OCI-LY7 (cell line): ENCODE measurements at regions not wholly inside any gene's neighbourhood (a gene's known extent, or its start where the extent isn't known, plus 50 kb on each side); places are given as distances from the start of the nearest gene placed in this dataset.

Source experiments
- BruUV-seq: library from RNA; stranded (reverse); fragments of 400-500 nt; replicated peaks from 2 replicates; lab custom pipeline; 2021; lab: Mats Ljungman, UMichigan
- CTCF ChIA-PET: fragments of 300-600 bp; sonication (Branson Sonifier 250); formaldehyde crosslinking; loops from one replicate; lab custom pipeline; 2022; ENCODE audit warnings: antibody characterized with exemption; ENCODE audit not compliant: unreplicated experiment; lab: Charles Lee
- POLR2A ChIA-PET: fragments of 300-600 bp; sonication (Branson Sonifier 250); formaldehyde crosslinking; loops from one replicate; lab custom pipeline; 2022; ENCODE audit warnings: antibody characterized with exemption; lab: Charles Lee
- DNase-seq: peaks from one replicate; pipeline ENCODE4 v3.0.0-alpha.2; 2015; ENCODE audit warnings: low spot score
- H2AFZ ChIP-seq: fragments of 200-600 bp; sonication (generic), shearing (Covaris generic); 2 replicates; pipeline ENCODE4 v1.6.1; 2014; ENCODE audit warnings: mild to moderate bottlenecking, antibody characterized with exemption, low read length, moderate library complexity
- H3K27ac ChIP-seq: fragments of 200-600 bp; sonication (generic); 2 replicates; pipeline ENCODE4 v1.5.1; 2014; ENCODE audit warnings: mixed run types, low read depth, mild to moderate bottlenecking, moderate library complexity, low read length, inconsistent platforms; ENCODE audit not compliant: poor library complexity, severe bottlenecking
- H3K36me3 ChIP-seq: fragments of 200-600 bp; sonication (generic); 2 replicates; pipeline ENCODE4 v1.6.1; 2014; ENCODE audit warnings: mild to moderate bottlenecking, antibody characterized with exemption, low read length, moderate library complexity, mixed read lengths; ENCODE audit not compliant: insufficient read depth
- H3K4me1 ChIP-seq: fragments of 200-600 bp; sonication (generic); 2 replicates; pipeline ENCODE4 v1.5.1; 2014; ENCODE audit warnings: mild to moderate bottlenecking, low read length; ENCODE audit not compliant: insufficient read depth, poor library complexity, severe bottlenecking
- H3K4me2 ChIP-seq: fragments of 200-600 bp; sonication (generic); 2 replicates; pipeline ENCODE4 v1.6.1; 2014; ENCODE audit warnings: mild to moderate bottlenecking, low read length
- H3K4me3 ChIP-seq: fragments of 200-600 bp; sonication (generic); 2 replicates; pipeline ENCODE4 v1.5.1; 2014; ENCODE audit warnings: mild to moderate bottlenecking, low read depth, low read length; ENCODE audit not compliant: poor library complexity, severe bottlenecking
- H3K79me2 ChIP-seq: fragments of 200-600 bp; sonication (generic); 2 replicates; pipeline ENCODE4 v1.6.1; 2016; ENCODE audit warnings: low read depth, mild to moderate bottlenecking, low read length, moderate library complexity, mixed read lengths; ENCODE audit not compliant: insufficient read depth
- H3K9me2 ChIP-seq: fragments of 200-600 bp; sonication (generic); 2 replicates; pipeline ENCODE4 v1.6.1; 2016; ENCODE audit warnings: mild to moderate bottlenecking, low read length, mixed read lengths; ENCODE audit not compliant: insufficient read depth
- H3K9me3 ChIP-seq: fragments of 200-600 bp; sonication (generic); 2 replicates; pipeline ENCODE4 v1.6.1; 2014; ENCODE audit warnings: mild to moderate bottlenecking, mixed run types, low read length, mixed read lengths
- H4K20me1 ChIP-seq: fragments of 200-600 bp; sonication (generic); 2 replicates; pipeline ENCODE4 v1.6.1; 2014; ENCODE audit warnings: mild to moderate bottlenecking, antibody characterized with exemption, low read length, moderate library complexity, mixed read lengths; ENCODE audit not compliant: insufficient read depth
- CTCF ChIP-seq: fragments of 200-600 bp; sonication (generic); conservative IDR thresholded peaks from 2 replicates; pipeline ENCODE4 v1.5.1; 2014; ENCODE audit warnings: mild to moderate bottlenecking, antibody characterized with exemption, low read length, moderate library complexity, mixed read lengths
- EZH2phosphoT487 ChIP-seq: fragments of 200-600 bp; sonication (generic); IDR thresholded peaks from 2 replicates; pipeline ENCODE4 v1.6.1; 2018; ENCODE audit warnings: low read depth, borderline replicate concordance, mild to moderate bottlenecking, mixed run types, antibody characterized with exemption, low read length, moderate library complexity, mixed read lengths
- intact Hi-C: fragments of 100-400 bp; cut with micrococcal nuclease; formaldehyde crosslinking; loops from one replicate; pipeline ENCODE4 v1.10.0; 2022; ENCODE audit not compliant: unreplicated experiment

- intact Hi-C loops = no loop called here
- Histone ChIP-seq H3K27ac (no peak overlapping the region), H3K4me1 (no peaks in the 10 kb centered on the region), H3K79me2 (no peaks in the 10 kb centered on the region), H3K36me3 (no peaks in the 10 kb centered on the region), H4K20me1 (no peaks in the 10 kb centered on the region), H3K9me3 (no peaks in the 10 kb centered on the region), H3K9me2 (no peaks in the 10 kb centered on the region), H3K4me3 (no peak overlapping the region), H3K4me2 (no peak overlapping the region), H2AFZ (no peak overlapping the region)
- TF ChIP-seq EZH2phosphoT487 = no peak
- no peak for TF ChIP-seq CTCF
- POLR2A ChIA-PET = no interaction called here
- DNase-seq = no peak
- CTCF ChIA-PET = no interaction called here
- BruUV-seq = no TSS peak
These were observed 235.8 kb downstream of the EN1 start for GRCh38 chr2:118611691-118612090.

GRCh38 chr2:118609138-118609537, 238.3 kb downstream of the EN1 start:
- ChIA-PET POLR2A (interaction anchor here (0.6 kb wide), 1 partner anchor 1206 kb away, joined by 3 read pairs; no protein-coding TSS in a partner anchor), CTCF (no interaction called here)
- no peak overlapping the region for H3K4me3 ChIP-seq
- no peak for DNase-seq
- BruUV-seq = no TSS peak
- TF ChIP-seq CTCF (no peak), EZH2phosphoT487 (no peak)
- H3K4me2 ChIP-seq = no peak overlapping the region
- H3K79me2 ChIP-seq = no peaks in the 10 kb centered on the region
- no peaks in the 10 kb centered on the region for H3K36me3 ChIP-seq
- no peaks in the 10 kb centered on the region for H3K9me3 ChIP-seq
- no peaks in the 10 kb centered on the region for H3K9me2 ChIP-seq
- no peaks in the 10 kb centered on the region for H3K4me1 ChIP-seq
- intact Hi-C loops = no loop called here
- H3K27ac ChIP-seq = no peak overlapping the region
- no peaks in the 10 kb centered on the region for H4K20me1 ChIP-seq
- H2AFZ ChIP-seq = no peak overlapping the region

- Histone ChIP-seq H3K79me2 (no peaks in the 10 kb centered on the region), H4K20me1 (no peaks in the 10 kb centered on the region), H3K27ac (no peak overlapping the region), H3K36me3 (no peaks in the 10 kb centered on the region), H3K9me2 (no peaks in the 10 kb centered on the region), H3K4me3 (no peak overlapping the region), H3K9me3 (no peaks in the 10 kb centered on the region), H2AFZ (no peak overlapping the region), H3K4me1 (no peaks in the 10 kb centered on the region), H3K4me2 (no peak overlapping the region)
- intact Hi-C loops = no loop called here
- ChIA-PET CTCF (no interaction called here), POLR2A (no interaction called here)
- no peak for TF ChIP-seq CTCF
- TF ChIP-seq EZH2phosphoT487 = no peak
- DNase-seq = no peak
- BruUV-seq = no TSS peak
These were observed 239.8 kb downstream of the EN1 start for GRCh38 chr2:118607641-118608040.
